HL-60 (cell line): ENCODE measurements at regions not wholly inside any gene's neighbourhood (a gene's known extent, or its start where the extent isn't known, plus 50 kb on each side); places are given as distances from the start of the nearest gene placed in this dataset.

Experiments
- DNase-seq, 2 experiments: peaks; one replicate each; pipeline ENCODE4 v3.0.0-alpha.2; 2010 to 2020; ENCODE audit warnings: low read depth in 1 of 2, low spot score in 1 of 2
- H3K27ac ChIP-seq: fragments of 250-450 bp; sonication (Bioruptor Pico); replicated peaks from 2 replicates; pipeline ENCODE4 v1.5.1; 2020; ENCODE audit warnings: mild to moderate bottlenecking, moderate library complexity
- H3K27me3 ChIP-seq: fragments of 250-450 bp; sonication (Bioruptor Pico); 2 replicates; pipeline ENCODE4 v1.5.1; 2021; ENCODE audit warnings: mild to moderate bottlenecking, moderate library complexity; ENCODE audit not compliant: insufficient read depth, poor library complexity, severe bottlenecking
- H3K4me3 ChIP-seq: replicated peaks from 2 replicates; pipeline ENCODE4 v1.5.1; 2011; ENCODE audit warnings: mild to moderate bottlenecking, control low read depth, low read length; ENCODE audit not compliant: insufficient read depth
- GABPA ChIP-seq: IDR thresholded peaks from 2 replicates; pipeline ENCODE4 v1.6.1; 2012; ENCODE audit warnings: low read depth
- POLR2AphosphoS5 ChIP-seq: IDR thresholded peaks from 2 replicates; pipeline ENCODE4 v1.6.1; 2012; ENCODE audit warnings: low read depth
- SPI1 ChIP-seq: IDR thresholded peaks from 2 replicates; pipeline ENCODE4 v1.6.1; 2012; ENCODE audit warnings: low read depth, mild to moderate bottlenecking, borderline replicate concordance
- TF ChIP-seq, protein P1 (sequence below): IDR thresholded peaks from 2 replicates; pipeline ENCODE4 v1.6.1; 2012; ENCODE audit warnings: low read depth; ENCODE audit not compliant: insufficient replicate concordance
- TF ChIP-seq, protein P2 (sequence below): IDR thresholded peaks from one replicate; pipeline ENCODE4 v1.5.1; 2011; ENCODE audit warnings: low read length, control low read depth, inconsistent platforms; ENCODE audit not compliant: insufficient read depth

DNA sequence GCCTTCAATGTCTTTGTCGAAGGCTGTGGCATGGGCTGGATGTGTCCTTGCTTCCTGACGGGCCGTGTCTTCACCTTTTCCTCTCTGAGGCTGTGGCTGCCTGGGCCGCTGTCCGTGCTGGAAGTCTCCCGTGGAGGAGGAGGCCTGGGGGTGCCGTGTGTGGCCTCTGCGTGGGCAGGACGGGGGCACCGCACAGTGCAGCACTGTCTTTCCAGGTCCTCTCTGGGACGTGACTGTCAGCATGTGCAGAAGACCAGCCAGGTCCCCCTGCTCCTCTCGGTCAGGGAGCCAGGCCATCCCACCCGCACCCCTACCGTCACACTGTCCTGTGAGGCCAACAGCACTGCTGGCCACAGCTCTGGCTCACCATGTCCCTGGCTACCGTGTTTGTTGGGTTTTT is 64.4 kb upstream of the ZNF236 start:
- Histone ChIP-seq H3K27me3 (peaks cover 3% of the 10 kb centered on the region), H3K4me3 (no peak overlapping the region), H3K27ac (no peak overlapping the region)
- no peak for DNase-seq
- TF ChIP-seq SPI1: no peak
- TF ChIP-seq GABPA: no peak
- TF ChIP-seq, protein P1, sequence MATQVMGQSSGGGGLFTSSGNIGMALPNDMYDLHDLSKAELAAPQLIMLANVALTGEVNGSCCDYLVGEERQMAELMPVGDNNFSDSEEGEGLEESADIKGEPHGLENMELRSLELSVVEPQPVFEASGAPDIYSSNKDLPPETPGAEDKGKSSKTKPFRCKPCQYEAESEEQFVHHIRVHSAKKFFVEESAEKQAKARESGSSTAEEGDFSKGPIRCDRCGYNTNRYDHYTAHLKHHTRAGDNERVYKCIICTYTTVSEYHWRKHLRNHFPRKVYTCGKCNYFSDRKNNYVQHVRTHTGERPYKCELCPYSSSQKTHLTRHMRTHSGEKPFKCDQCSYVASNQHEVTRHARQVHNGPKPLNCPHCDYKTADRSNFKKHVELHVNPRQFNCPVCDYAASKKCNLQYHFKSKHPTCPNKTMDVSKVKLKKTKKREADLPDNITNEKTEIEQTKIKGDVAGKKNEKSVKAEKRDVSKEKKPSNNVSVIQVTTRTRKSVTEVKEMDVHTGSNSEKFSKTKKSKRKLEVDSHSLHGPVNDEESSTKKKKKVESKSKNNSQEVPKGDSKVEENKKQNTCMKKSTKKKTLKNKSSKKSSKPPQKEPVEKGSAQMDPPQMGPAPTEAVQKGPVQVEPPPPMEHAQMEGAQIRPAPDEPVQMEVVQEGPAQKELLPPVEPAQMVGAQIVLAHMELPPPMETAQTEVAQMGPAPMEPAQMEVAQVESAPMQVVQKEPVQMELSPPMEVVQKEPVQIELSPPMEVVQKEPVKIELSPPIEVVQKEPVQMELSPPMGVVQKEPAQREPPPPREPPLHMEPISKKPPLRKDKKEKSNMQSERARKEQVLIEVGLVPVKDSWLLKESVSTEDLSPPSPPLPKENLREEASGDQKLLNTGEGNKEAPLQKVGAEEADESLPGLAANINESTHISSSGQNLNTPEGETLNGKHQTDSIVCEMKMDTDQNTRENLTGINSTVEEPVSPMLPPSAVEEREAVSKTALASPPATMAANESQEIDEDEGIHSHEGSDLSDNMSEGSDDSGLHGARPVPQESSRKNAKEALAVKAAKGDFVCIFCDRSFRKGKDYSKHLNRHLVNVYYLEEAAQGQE: no peak
- TF ChIP-seq POLR2AphosphoS5: no peak
- TF ChIP-seq, protein P2, sequence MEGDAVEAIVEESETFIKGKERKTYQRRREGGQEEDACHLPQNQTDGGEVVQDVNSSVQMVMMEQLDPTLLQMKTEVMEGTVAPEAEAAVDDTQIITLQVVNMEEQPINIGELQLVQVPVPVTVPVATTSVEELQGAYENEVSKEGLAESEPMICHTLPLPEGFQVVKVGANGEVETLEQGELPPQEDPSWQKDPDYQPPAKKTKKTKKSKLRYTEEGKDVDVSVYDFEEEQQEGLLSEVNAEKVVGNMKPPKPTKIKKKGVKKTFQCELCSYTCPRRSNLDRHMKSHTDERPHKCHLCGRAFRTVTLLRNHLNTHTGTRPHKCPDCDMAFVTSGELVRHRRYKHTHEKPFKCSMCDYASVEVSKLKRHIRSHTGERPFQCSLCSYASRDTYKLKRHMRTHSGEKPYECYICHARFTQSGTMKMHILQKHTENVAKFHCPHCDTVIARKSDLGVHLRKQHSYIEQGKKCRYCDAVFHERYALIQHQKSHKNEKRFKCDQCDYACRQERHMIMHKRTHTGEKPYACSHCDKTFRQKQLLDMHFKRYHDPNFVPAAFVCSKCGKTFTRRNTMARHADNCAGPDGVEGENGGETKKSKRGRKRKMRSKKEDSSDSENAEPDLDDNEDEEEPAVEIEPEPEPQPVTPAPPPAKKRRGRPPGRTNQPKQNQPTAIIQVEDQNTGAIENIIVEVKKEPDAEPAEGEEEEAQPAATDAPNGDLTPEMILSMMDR: no peak

DNA sequence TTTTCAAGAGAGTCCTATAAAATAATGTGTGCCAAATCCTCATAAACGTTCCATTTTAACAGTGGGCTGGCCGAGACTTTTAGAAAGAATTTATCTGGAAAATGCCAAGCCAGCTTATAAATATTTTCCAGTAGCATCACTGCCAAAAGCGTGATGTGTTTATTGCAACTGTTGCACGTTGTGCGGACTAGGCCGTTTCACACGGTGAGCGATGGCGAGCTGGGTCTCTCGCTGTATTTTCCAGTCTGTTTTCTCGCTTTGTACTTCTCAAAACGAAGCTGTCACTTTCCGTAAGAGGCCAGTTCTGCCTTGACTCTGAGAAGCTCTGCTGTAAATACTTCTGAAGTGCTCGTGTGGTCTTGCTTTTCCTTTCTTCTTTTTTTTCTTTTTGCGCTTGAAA is 65.0 kb upstream of the ZNF236 start:
- TF ChIP-seq, protein P1: no peak
- TF ChIP-seq POLR2AphosphoS5 (no peak), SPI1 (no peak), GABPA (no peak)
- TF ChIP-seq, protein P2: no peak
- Histone ChIP-seq H3K4me3 (no peak overlapping the region), H3K27me3 (no peaks in the 10 kb centered on the region), H3K27ac (no peak overlapping the region)
- DNase-seq: no peak

DNA sequence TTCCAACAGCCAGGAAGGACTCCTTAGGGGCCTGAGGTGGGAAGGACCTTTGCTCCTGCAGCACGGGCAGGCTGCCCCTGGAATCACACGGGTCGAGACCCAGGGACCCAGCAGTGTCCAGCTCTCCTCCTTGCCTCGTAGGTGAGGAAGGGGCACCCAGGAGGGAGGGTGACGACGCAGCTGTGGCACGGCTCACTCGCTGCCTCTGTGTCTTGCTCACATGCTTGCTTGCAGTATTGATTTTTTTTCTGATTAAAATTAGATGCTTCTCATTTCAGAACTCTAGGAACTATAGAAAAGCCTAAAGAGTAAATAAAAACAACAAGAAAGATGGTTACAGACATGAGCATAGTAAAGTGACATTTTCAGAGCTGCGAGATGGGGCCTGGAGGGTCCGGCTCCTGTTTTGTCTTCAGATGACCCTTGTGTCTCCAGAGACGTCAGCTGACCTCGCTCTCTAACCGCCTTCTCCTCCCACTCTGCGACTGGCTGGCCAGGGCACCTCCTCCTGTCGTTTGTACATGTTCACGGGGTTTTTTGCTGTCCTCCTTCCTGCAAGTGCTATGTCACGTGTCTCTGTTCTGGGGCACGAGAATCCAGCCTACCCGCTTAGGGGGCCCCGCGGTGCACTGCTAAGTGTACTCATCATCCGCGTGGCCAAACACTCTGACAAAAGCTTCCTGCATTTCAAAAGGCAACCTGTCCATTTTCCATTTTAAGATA is 65.7 kb upstream of the ZNF236 start:
- DNase-seq: no peak
- Histone ChIP-seq H3K27me3 (no peaks in the 10 kb centered on the region), H3K27ac (no peak overlapping the region), H3K4me3 (no peak overlapping the region)
- TF ChIP-seq SPI1: no peak
- TF ChIP-seq, protein P2: no peak
- TF ChIP-seq, protein P1: no peak
